ENCODE measurements at regions not wholly inside any gene's neighbourhood (a gene's known extent, or its start where the extent isn't known, plus 50 kb on each side); places are given as distances from the start of the nearest gene placed in this dataset.
A peak's percentile ranks its signal among the peaks of the same experiment; 100 is the strongest.

DNA sequence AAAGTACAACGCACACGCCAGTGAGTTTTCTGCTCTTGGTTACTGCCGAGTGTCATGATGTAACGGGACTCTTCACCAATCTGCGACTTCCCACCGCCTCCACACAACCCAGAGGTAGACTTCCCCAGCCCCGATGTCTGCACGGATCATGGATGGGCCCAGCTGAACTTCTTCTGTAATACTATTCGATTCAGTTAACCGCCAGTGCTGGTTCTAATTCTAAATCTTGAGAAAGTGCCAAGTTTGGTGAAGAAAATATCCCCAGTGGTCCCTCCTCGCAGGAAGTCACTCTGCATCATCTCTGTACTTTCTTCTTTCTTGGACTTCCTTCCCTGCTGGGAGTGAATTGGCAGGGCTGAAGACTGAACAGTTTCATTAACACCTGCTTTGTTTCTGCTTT, 77.6 kb upstream of the SLC35F4 start:
- H3K4me3 ChIP-seq (ENCODE audit: low read depth, low read length): no peak overlapping the region
- no peak for DNase-seq (ENCODE audit: low read depth in 4 of 6, low spot score in 6 of 6)

GRCh38 chr14:57943038-57943437, 77.1 kb upstream of the SLC35F4 start:
- peak in 1 of 6 donors; percentile 7 for DNase-seq (ENCODE audit: low read depth in 4 of 6, low spot score in 6 of 6)
- H3K4me3 ChIP-seq (ENCODE audit: low read depth, low read length): no peak overlapping the region
- H3K36me3 ChIP-seq (ENCODE audit: control insufficient read depth, insufficient read depth, low read length): no peaks in the 10 kb centered on the region
- H3K4me1 ChIP-seq (ENCODE audit: control insufficient read depth, insufficient read depth, low read length): no peaks in the 10 kb centered on the region
- no peak overlapping the region for H3K27ac ChIP-seq (ENCODE audit: low read depth, low read length)
- 80% methylated on average over 1 of the region's 3 CpGs for WGBS (ENCODE audit: insufficient coverage)
- no peaks in the 10 kb centered on the region for H3K27me3 ChIP-seq (ENCODE audit: control insufficient read depth, insufficient read depth, low read length)
- no peaks in the 10 kb centered on the region for H3K9me3 ChIP-seq (ENCODE audit: control insufficient read depth, insufficient read depth, low read length)

More for the DNA sequence above, 77.6 kb upstream of the SLC35F4 start:
- no peaks in the 10 kb centered on the region for H3K9me3 ChIP-seq (ENCODE audit: control insufficient read depth, insufficient read depth, low read length)
- H3K27me3 ChIP-seq (ENCODE audit: control insufficient read depth, insufficient read depth, low read length): no peaks in the 10 kb centered on the region
- no peak overlapping the region for H3K27ac ChIP-seq (ENCODE audit: low read depth, low read length)
- H3K4me1 ChIP-seq (ENCODE audit: control insufficient read depth, insufficient read depth, low read length): no peaks in the 10 kb centered on the region
- H3K36me3 ChIP-seq (ENCODE audit: control insufficient read depth, insufficient read depth, low read length): no peaks in the 10 kb centered on the region
- 63% methylated on average over 5 of the region's 11 CpGs for WGBS (ENCODE audit: insufficient coverage)

- Histone ChIP-seq H3K4me3 (ENCODE audit: low read depth, low read length) (no peak overlapping the region), H3K27ac (ENCODE audit: low read depth, low read length) (no peak overlapping the region), H3K4me1 (ENCODE audit: control insufficient read depth, insufficient read depth, low read length) (no peaks in the 10 kb centered on the region), H3K9me3 (ENCODE audit: control insufficient read depth, insufficient read depth, low read length) (no peaks in the 10 kb centered on the region), H3K27me3 (ENCODE audit: control insufficient read depth, insufficient read depth, low read length) (no peaks in the 10 kb centered on the region), H3K36me3 (ENCODE audit: control insufficient read depth, insufficient read depth, low read length) (no peaks in the 10 kb centered on the region)
- DNase-seq (ENCODE audit: low read depth in 4 of 6, low spot score in 6 of 6): peak in 1 of 6 donors; percentile 23
- 79% methylated on average over 3 of the region's 3 CpGs for WGBS (ENCODE audit: insufficient coverage)
Measured at GRCh38 chr14:57939084-57939483, 73.2 kb upstream of the SLC35F4 start.

DNA sequence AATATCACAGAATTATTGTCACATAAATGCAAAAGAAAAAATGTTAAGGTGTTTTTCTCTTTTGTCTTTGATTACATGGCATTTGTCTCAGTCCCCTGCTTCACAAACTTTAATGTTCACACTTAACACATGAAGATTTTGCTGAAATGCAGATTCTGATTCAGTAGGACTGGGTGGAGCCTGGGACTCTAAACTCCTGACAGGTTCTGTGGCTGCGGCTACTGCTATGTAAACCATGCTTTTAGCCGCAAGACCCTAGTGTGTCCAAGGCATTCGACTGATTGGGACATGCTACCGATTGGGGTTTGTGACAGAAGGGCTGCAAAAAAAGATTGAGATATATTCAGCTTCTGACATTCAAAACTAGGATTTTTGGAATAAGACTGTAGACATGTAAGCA, 72.6 kb upstream of the SLC35F4 start:
- Histone ChIP-seq H3K27me3 (ENCODE audit: control insufficient read depth, insufficient read depth, low read length) (no peaks in the 10 kb centered on the region), H3K9me3 (ENCODE audit: control insufficient read depth, insufficient read depth, low read length) (no peaks in the 10 kb centered on the region), H3K4me1 (ENCODE audit: control insufficient read depth, insufficient read depth, low read length) (no peaks in the 10 kb centered on the region), H3K4me3 (ENCODE audit: low read depth, low read length) (no peak overlapping the region), H3K27ac (ENCODE audit: low read depth, low read length) (no peak overlapping the region), H3K36me3 (ENCODE audit: control insufficient read depth, insufficient read depth, low read length) (no peaks in the 10 kb centered on the region)
- DNase-seq (ENCODE audit: low read depth in 4 of 6, low spot score in 6 of 6): no peak
- WGBS (ENCODE audit: insufficient coverage): 94% methylated on average over 4 of the region's 4 CpGs

DNA sequence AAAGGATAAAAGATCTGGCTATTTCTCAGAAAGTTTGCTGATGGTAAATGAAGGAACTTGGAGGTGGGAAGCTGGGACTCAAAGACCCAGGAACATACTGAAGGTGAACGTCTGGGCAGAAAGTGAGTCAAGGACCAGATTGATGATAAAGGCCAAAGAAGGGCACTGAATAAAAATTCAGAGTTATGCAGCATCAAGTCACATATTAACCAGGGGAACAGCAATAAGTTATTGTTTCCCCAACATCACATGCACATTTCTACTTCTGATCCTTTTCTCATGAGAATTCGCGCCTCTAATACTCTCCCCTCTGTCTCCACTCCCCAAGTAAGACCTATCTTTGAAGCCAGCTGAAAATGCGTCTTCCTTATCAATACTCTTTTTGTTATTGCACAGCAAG, 71.8 kb upstream of the SLC35F4 start:
- no peak for DNase-seq (ENCODE audit: low read depth in 4 of 6, low spot score in 6 of 6)

DNA sequence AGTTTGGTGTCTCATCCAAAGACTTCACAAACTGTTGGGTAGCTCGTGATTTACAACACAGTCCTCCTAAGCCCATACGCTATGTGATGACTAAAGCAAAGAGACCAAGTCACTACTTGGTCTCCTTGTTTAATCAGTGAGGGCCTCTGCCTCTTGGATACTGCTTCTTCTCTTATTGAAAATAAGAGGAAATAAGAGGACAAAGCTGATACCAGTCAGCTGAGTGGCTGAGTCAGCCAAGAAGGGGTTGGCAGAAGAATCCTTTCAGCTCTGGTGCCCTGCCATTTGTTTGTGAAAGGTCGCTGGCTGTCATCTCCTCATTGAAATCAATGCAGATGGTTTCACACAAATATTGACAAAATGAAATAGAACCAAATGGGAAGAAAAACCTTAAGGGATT, 67.5 kb upstream of the SLC35F4 start:
- Histone ChIP-seq H3K27ac (ENCODE audit: low read depth, low read length) (no peak overlapping the region), H3K4me3 (ENCODE audit: low read depth, low read length) (no peak overlapping the region), H3K36me3 (ENCODE audit: control insufficient read depth, insufficient read depth, low read length) (no peaks in the 10 kb centered on the region), H3K4me1 (ENCODE audit: control insufficient read depth, insufficient read depth, low read length) (no peaks in the 10 kb centered on the region), H3K27me3 (ENCODE audit: control insufficient read depth, insufficient read depth, low read length) (no peaks in the 10 kb centered on the region), H3K9me3 (ENCODE audit: control insufficient read depth, insufficient read depth, low read length) (no peaks in the 10 kb centered on the region)
- WGBS (ENCODE audit: insufficient coverage): 93% methylated on average over 2 of the region's 3 CpGs
- peak in 1 of 6 donors; percentile 33 for DNase-seq (ENCODE audit: low read depth in 4 of 6, low spot score in 6 of 6)

More for the DNA sequence above, 71.8 kb upstream of the SLC35F4 start:
- Histone ChIP-seq H3K4me3 (ENCODE audit: low read depth, low read length) (no peak overlapping the region), H3K9me3 (ENCODE audit: control insufficient read depth, insufficient read depth, low read length) (no peaks in the 10 kb centered on the region), H3K4me1 (ENCODE audit: control insufficient read depth, insufficient read depth, low read length) (no peaks in the 10 kb centered on the region), H3K36me3 (ENCODE audit: control insufficient read depth, insufficient read depth, low read length) (no peaks in the 10 kb centered on the region), H3K27me3 (ENCODE audit: control insufficient read depth, insufficient read depth, low read length) (no peaks in the 10 kb centered on the region), H3K27ac (ENCODE audit: low read depth, low read length) (no peak overlapping the region)
- WGBS (ENCODE audit: insufficient coverage): 89% methylated on average over 3 of the region's 4 CpGs

DNA sequence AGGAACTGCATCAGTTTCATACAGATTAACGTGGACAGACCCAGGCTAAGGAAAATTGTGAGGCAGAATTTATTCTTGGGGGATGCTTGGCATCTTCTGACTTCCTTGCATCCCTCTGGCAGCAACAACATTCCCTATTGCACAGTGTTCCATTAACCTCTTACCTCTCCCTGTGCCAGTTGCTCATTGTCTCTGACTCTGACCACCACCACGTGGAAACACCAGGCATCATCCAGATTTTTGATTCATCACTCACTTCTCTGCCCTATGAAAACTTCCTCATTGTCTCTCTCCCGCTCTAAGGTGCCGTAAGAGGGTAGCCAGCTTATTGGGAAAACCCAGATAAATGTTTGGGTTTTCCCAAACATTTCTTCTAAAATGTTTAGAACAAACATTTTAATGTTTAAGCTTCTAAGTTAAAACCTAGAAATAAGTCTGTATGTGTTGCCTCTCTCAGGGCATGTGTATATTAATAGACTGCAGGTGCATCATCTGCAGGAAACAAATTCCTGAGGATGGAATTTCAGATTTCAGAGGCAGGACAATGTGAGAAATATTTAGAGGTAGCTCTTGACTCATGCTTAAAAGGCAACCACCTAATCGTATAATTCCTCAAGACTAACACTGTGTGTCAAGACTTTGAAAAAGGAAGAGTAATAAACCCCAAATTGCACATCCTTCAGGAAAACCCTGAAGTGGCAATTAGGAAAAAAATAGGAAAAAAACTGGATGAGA, 64.5 kb upstream of the SLC35F4 start:
- 22% methylated on average over 1 of the region's 5 CpGs for WGBS (ENCODE audit: insufficient coverage)
- H3K9me3 ChIP-seq (ENCODE audit: control insufficient read depth, insufficient read depth, low read length): no peaks in the 10 kb centered on the region
- no peaks in the 10 kb centered on the region for H3K27me3 ChIP-seq (ENCODE audit: control insufficient read depth, insufficient read depth, low read length)
- H3K36me3 ChIP-seq (ENCODE audit: control insufficient read depth, insufficient read depth, low read length): no peaks in the 10 kb centered on the region
- H3K4me3 ChIP-seq (ENCODE audit: low read depth, low read length): no peak overlapping the region
- H3K4me1 ChIP-seq (ENCODE audit: control insufficient read depth, insufficient read depth, low read length): no peaks in the 10 kb centered on the region
- DNase-seq (ENCODE audit: low read depth in 4 of 6, low spot score in 6 of 6): no peak
- no peak overlapping the region for H3K27ac ChIP-seq (ENCODE audit: low read depth, low read length)

DNA sequence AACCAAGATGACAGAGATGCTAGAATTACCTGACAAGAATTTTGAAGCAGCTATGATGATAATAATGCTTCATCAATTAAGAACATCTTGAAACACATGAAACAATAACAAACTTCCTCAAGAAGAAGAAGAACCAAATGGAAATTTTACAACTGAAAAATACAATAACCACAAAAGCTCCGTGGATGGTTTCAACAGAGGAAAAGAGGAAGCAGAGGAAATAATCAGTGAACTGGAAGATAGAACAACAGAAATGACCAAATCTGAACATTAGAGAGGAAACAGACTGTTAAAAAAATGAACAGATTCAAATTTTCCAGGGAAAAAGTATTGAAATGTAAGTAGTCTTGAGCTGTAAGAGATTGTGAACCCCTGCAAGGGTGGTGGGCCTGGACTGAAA, 62.8 kb upstream of the SLC35F4 start:
- no peak overlapping the region for H3K4me3 ChIP-seq (ENCODE audit: low read depth, low read length)
- H3K36me3 ChIP-seq (ENCODE audit: control insufficient read depth, insufficient read depth, low read length): no peaks in the 10 kb centered on the region
- no peaks in the 10 kb centered on the region for H3K27me3 ChIP-seq (ENCODE audit: control insufficient read depth, insufficient read depth, low read length)
- DNase-seq (ENCODE audit: low read depth in 4 of 6, low spot score in 6 of 6): no peak
- WGBS (ENCODE audit: insufficient coverage): no CpG with 5 or more reads among the region's 1 CpG
- no peaks in the 10 kb centered on the region for H3K4me1 ChIP-seq (ENCODE audit: control insufficient read depth, insufficient read depth, low read length)
- H3K9me3 ChIP-seq (ENCODE audit: control insufficient read depth, insufficient read depth, low read length): no peaks in the 10 kb centered on the region
- no peak overlapping the region for H3K27ac ChIP-seq (ENCODE audit: low read depth, low read length)

- 100% methylated on average over 1 of the region's 2 CpGs for WGBS (ENCODE audit: insufficient coverage)
- H3K9me3 ChIP-seq (ENCODE audit: control insufficient read depth, insufficient read depth, low read length): no peaks in the 10 kb centered on the region
Measured at GRCh38 chr14:57921377-57921776, 55.5 kb upstream of the SLC35F4 start.

GRCh38 chr14:57918791-57919190, 52.9 kb upstream of the SLC35F4 start:
- Histone ChIP-seq H3K27ac (ENCODE audit: low read depth, low read length) (no peak overlapping the region), H3K4me3 (ENCODE audit: low read depth, low read length) (no peak overlapping the region), H3K9me3 (ENCODE audit: control insufficient read depth, insufficient read depth, low read length) (no peaks in the 10 kb centered on the region), H3K4me1 (ENCODE audit: control insufficient read depth, insufficient read depth, low read length) (no peaks in the 10 kb centered on the region), H3K36me3 (ENCODE audit: control insufficient read depth, insufficient read depth, low read length) (no peaks in the 10 kb centered on the region), H3K27me3 (ENCODE audit: control insufficient read depth, insufficient read depth, low read length) (no peaks in the 10 kb centered on the region)
- WGBS (ENCODE audit: insufficient coverage): no CpG with 5 or more reads among the region's 3 CpGs
- no peak for DNase-seq (ENCODE audit: low read depth in 4 of 6, low spot score in 6 of 6)

More at GRCh38 chr14:57921377-57921776, 55.5 kb upstream of the SLC35F4 start:
- Histone ChIP-seq H3K27me3 (ENCODE audit: control insufficient read depth, insufficient read depth, low read length) (no peaks in the 10 kb centered on the region), H3K36me3 (ENCODE audit: control insufficient read depth, insufficient read depth, low read length) (no peaks in the 10 kb centered on the region), H3K4me1 (ENCODE audit: control insufficient read depth, insufficient read depth, low read length) (no peaks in the 10 kb centered on the region), H3K27ac (ENCODE audit: low read depth, low read length) (no peak overlapping the region), H3K4me3 (ENCODE audit: low read depth, low read length) (no peak overlapping the region)
- no peak for DNase-seq (ENCODE audit: low read depth in 4 of 6, low spot score in 6 of 6)

All from spinal cord (tissue), 9 donors.